IPS DF 19.7 (cell line): ENCODE measurements at regions not wholly inside any gene's neighbourhood (a gene's known extent, or its start where the extent isn't known, plus 50 kb on each side); places are given as distances from the start of the nearest gene placed in this dataset.

Source experiments
- DNase-seq: peaks from one replicate; pipeline ENCODE4 v3.0.0-alpha.2; 2013; ENCODE audit warnings: low read depth, low spot score

- DNase-seq = no peak
Measured at GRCh38 chr17:63132459-63132911, 166.4 kb downstream of the TANC2 start.

- DNase-seq = no peak
Measured at GRCh38 chr17:63133491-63133890, 167.5 kb downstream of the TANC2 start.

- no peak for DNase-seq
Measured at GRCh38 chr17:63134867-63135266, 168.8 kb downstream of the TANC2 start.

- DNase-seq = no peak
Measured at GRCh38 chr17:63136369-63137012, 170.5 kb downstream of the TANC2 start.

- no peak for DNase-seq
Measured at GRCh38 chr17:63137163-63137562, 171.1 kb downstream of the TANC2 start.

GRCh38 chr17:63138713-63139112 is 172.7 kb downstream of the TANC2 start:
- DNase-seq = no peak

GRCh38 chr17:63139356-63139755 is 173.3 kb downstream of the TANC2 start:
- no peak for DNase-seq

- DNase-seq = no peak
Measured at GRCh38 chr17:63140255-63140654, 174.2 kb downstream of the TANC2 start.

- DNase-seq = no peak
Measured at GRCh38 chr17:63142836-63143235, 176.8 kb downstream of the TANC2 start.

GRCh38 chr17:63150490-63150889 is 184.5 kb downstream of the TANC2 start:
- DNase-seq = no peak

GRCh38 chr17:63150994-63151464 is 185.0 kb downstream of the TANC2 start:
- DNase-seq = no peak

GRCh38 chr17:63151941-63152523 is 186.0 kb downstream of the TANC2 start:
- DNase-seq = no peak

GRCh38 chr17:63153488-63153887 is 187.5 kb downstream of the TANC2 start:
- no peak for DNase-seq

- DNase-seq = no peak
Measured at GRCh38 chr17:63154586-63155244, 188.7 kb downstream of the TANC2 start.

GRCh38 chr17:63156986-63157385 is 191.0 kb downstream of the TANC2 start:
- no peak for DNase-seq

- DNase-seq = no peak
Measured at GRCh38 chr17:63162406-63163157, 196.5 kb downstream of the TANC2 start.

- no peak for DNase-seq
Measured at GRCh38 chr17:63163158-63163520, 197.1 kb downstream of the TANC2 start.

GRCh38 chr17:63165400-63165799 is 199.4 kb downstream of the TANC2 start:
- DNase-seq = no peak

GRCh38 chr17:63170795-63171194 is 204.8 kb downstream of the TANC2 start:
- DNase-seq = no peak

GRCh38 chr17:63171428-63172393 is 205.7 kb downstream of the TANC2 start:
- no peak for DNase-seq

- no peak for DNase-seq
Measured at GRCh38 chr17:63173450-63173849, 207.4 kb downstream of the TANC2 start.
